ENCODE measurements at regions not wholly inside any gene's neighbourhood (a gene's known extent, or its start where the extent isn't known, plus 50 kb on each side); places are given as distances from the start of the nearest gene placed in this dataset.

- FAIRE-seq = no peak
Observed at GRCh38 chr14:22073801-22074200, 400.2 kb upstream of the OR4E1 start.

GRCh38 chr14:22071006-22071405 lies 397.4 kb upstream of the OR4E1 start:
- FAIRE-seq = no peak
- TF ChIP-seq EZH2 (IDR thresholded peaks at IDR 0.05; ENCODE audit: low read length) = no peak
- no peak for TF ChIP-seq CTCF (optimal IDR thresholded peaks at IDR 0.05 in 1 of 3, IDR thresholded peaks at IDR 0.05 in 1 of 3, conservative IDR thresholded peaks at IDR 0.05 in 1 of 3; ENCODE audit: extremely low read depth in 1 of 3, insufficient read depth in 2 of 3, low read length in 3 of 3)
- H2AFZ ChIP-seq (ENCODE audit: control insufficient read depth, low read length) = no peak overlapping the region
- H4K20me1 ChIP-seq (ENCODE audit: control insufficient read depth, extremely low read depth, insufficient read depth, low read length) = no peaks in the 10 kb centered on the region
- H3K9ac ChIP-seq (ENCODE audit: control insufficient read depth, extremely low read depth, insufficient read depth, low read length) = no peak overlapping the region
- no peaks in the 10 kb centered on the region for H3K4me1 ChIP-seq (ENCODE audit: control insufficient read depth, extremely low read depth, insufficient read depth, low read length)
- no peaks in the 10 kb centered on the region for H3K9me1 ChIP-seq (ENCODE audit: control insufficient read depth, extremely low read depth, insufficient read depth, low read length)
- no peaks in the 10 kb centered on the region for H3K79me2 ChIP-seq (ENCODE audit: control insufficient read depth, insufficient read depth, low read length)
- dilution Hi-C loops (cut with MboI; ENCODE audit: extremely low pct_ligation_motif_present, low sequenced_read_pairs) = no loop called here
- no peak for DNase-seq (ENCODE audit: low read depth, low spot score)
- H3K27me3 ChIP-seq (ENCODE audit: control insufficient read depth, extremely low read depth, insufficient read depth, low read length) = peaks cover 14% of the 10 kb centered on the region
- no peak overlapping the region for H3K4me2 ChIP-seq (ENCODE audit: control insufficient read depth, extremely low read depth, insufficient read depth, low read depth, low read length)
- no peak overlapping the region for H3K4me3 ChIP-seq (ENCODE audit: control insufficient read depth in 2 of 3, extremely low read depth in 1 of 3, insufficient read depth in 2 of 3, low read depth in 1 of 3, low read length in 3 of 3)
- H3K9me3 ChIP-seq (ENCODE audit: control insufficient read depth, low read depth, low read length) = no peaks in the 10 kb centered on the region
- no peaks in the 10 kb centered on the region for H3K36me3 ChIP-seq (ENCODE audit: control insufficient read depth in 2 of 2, extremely low read depth in 1 of 2, insufficient read depth in 2 of 2, low read length in 2 of 2)
- H3K27ac ChIP-seq (ENCODE audit: control insufficient read depth, insufficient read depth, low read length) = no peak overlapping the region

More at GRCh38 chr14:22073801-22074200, 400.2 kb upstream of the OR4E1 start:
- no peaks in the 10 kb centered on the region for H3K36me3 ChIP-seq (ENCODE audit: control insufficient read depth in 2 of 2, extremely low read depth in 1 of 2, insufficient read depth in 2 of 2, low read length in 2 of 2)
- no peak overlapping the region for H3K4me3 ChIP-seq (ENCODE audit: control insufficient read depth in 2 of 3, extremely low read depth in 1 of 3, insufficient read depth in 2 of 3, low read depth in 1 of 3, low read length in 3 of 3)
- no peaks in the 10 kb centered on the region for H3K79me2 ChIP-seq (ENCODE audit: control insufficient read depth, insufficient read depth, low read length)
- DNase-seq (ENCODE audit: low read depth, low spot score) = no peak
- dilution Hi-C loops (cut with MboI; ENCODE audit: extremely low pct_ligation_motif_present, low sequenced_read_pairs) = no loop called here
- H3K9ac ChIP-seq (ENCODE audit: control insufficient read depth, extremely low read depth, insufficient read depth, low read length) = no peak overlapping the region
- no peaks in the 10 kb centered on the region for H3K4me1 ChIP-seq (ENCODE audit: control insufficient read depth, extremely low read depth, insufficient read depth, low read length)
- no peaks in the 10 kb centered on the region for H4K20me1 ChIP-seq (ENCODE audit: control insufficient read depth, extremely low read depth, insufficient read depth, low read length)
- no peaks in the 10 kb centered on the region for H3K9me1 ChIP-seq (ENCODE audit: control insufficient read depth, extremely low read depth, insufficient read depth, low read length)
- no peaks in the 10 kb centered on the region for H3K9me3 ChIP-seq (ENCODE audit: control insufficient read depth, low read depth, low read length)
- no peak overlapping the region for H3K27ac ChIP-seq (ENCODE audit: control insufficient read depth, insufficient read depth, low read length)
- H2AFZ ChIP-seq (ENCODE audit: control insufficient read depth, low read length) = no peak overlapping the region
- no peak overlapping the region for H3K4me2 ChIP-seq (ENCODE audit: control insufficient read depth, extremely low read depth, insufficient read depth, low read depth, low read length)
- TF ChIP-seq EZH2 (IDR thresholded peaks at IDR 0.05; ENCODE audit: low read length) = no peak
- TF ChIP-seq CTCF (optimal IDR thresholded peaks at IDR 0.05 in 1 of 3, IDR thresholded peaks at IDR 0.05 in 1 of 3, conservative IDR thresholded peaks at IDR 0.05 in 1 of 3; ENCODE audit: extremely low read depth in 1 of 3, insufficient read depth in 2 of 3, low read length in 3 of 3) = no peak
- peaks cover 14% of the 10 kb centered on the region for H3K27me3 ChIP-seq (ENCODE audit: control insufficient read depth, extremely low read depth, insufficient read depth, low read length)
